ENCODE measurements at regions not wholly inside any gene's neighbourhood (a gene's known extent, or its start where the extent isn't known, plus 50 kb on each side); places are given as distances from the start of the nearest gene placed in this dataset.

DNA sequence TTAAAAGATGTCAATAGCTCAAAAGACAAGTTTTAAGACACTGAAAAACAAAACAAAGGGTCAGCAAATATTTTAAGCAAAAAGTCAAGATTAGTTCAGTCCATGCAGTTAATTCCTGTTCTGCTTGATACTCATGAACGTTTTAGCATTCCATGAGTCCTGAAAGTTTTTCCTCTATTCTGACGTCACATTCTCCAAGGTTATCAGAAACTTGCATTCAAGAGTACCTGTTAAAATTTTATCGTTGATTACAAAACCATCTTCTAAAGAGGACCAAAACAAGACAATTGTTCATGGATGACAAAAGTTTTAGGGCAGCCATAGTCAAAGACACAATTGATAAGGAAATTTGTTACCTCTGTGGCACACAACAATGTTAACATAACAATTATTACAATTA is 52.5 kb upstream of the VOPP1 start:
- no peak for DNase-seq

DNA sequence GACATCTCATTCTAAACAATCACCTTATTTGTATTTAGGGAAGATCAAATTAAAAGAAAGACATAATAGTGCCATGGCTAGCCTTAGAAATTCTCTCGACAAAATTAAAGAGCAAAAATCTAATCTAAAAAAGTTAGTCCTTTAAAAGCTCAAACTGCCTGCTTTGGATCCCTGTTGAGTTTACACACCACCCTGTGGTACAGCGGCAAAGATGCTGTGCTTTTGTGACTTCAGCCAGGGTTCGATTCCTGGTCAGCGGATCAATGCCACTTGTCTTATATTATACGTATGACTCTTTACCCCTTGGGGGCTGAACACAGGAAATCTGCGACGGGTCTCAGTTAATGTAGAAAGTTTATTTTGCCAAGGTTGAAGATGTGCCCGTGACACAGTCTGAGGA is 51.3 kb upstream of the VOPP1 start:
- no peak for DNase-seq

- DNase-seq = no peak
These were observed 49.9 kb upstream of the VOPP1 start for GRCh38 chr7:55622241-55622640.

All from suppressor macrophage (primary cell).